ENCODE measurements at regions not wholly inside any gene's neighbourhood (a gene's known extent, or its start where the extent isn't known, plus 50 kb on each side); places are given as distances from the start of the nearest gene placed in this dataset.
"Not testable (repeated sequence)": the region's sequence is repeated elsewhere in the genome, so short reads cannot be mapped to it uniquely, and the experiment has no call there.

DNA sequence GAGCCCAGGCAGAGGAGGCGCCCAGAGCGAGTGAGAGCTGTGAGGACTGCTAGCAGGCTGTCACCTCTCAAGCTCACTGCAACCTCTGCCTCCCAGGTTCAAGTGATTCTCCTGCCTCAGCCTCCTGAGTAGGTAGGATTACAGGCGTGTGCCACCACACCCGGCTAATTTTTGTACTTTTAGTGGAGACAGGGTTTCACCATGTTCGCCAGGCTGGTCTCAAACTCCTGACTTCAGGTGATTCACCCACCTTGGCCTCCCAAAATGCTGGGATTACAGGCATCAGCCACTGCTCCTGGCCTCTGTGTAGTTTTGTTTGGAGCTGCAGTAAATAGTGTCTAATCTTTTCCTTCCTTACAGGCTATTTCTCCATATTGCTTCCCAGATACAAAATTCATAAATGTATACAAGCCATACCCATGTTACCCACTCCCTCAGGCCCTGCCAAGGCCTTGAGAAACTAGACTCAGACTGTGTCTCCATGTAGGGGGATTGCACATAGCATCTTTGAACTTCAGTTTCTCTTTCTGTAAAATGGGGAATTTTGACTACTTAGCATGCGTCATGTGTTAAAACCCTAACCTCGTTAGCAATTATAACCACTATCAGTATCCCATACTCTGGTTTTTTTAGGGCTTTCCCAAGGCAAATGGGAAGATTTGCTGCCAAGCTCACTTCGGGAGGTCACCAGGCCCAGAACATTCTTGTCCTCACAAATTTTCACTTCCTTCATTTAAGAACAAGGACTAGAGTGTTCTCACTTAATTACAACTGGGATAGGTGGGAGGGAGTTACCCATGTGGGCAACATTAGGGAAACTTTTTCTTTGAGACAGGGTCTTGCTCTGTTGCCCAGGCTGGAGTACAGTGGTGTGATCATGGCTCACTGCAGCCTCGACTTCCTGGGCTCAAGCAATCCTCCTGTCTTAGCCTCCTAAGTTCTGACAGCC is 67.3 kb upstream of the DDR1 start:
- no peaks in the 10 kb centered on the region for H3K36me3 ChIP-seq (ENCODE audit: insufficient read depth, low read length)
- H2AFZ ChIP-seq (ENCODE audit: low read depth, low read length), result no peak overlapping the region
- no peak for ATAC-seq (ENCODE audit: insufficient read depth, low read depth)
- no peak for DNase-seq
- peaks cover 7% of the 10 kb centered on the region; the same call in 1 of the 2 replicates for H3K4me1 ChIP-seq (ENCODE audit: insufficient read depth, low read length)
- H3K27ac ChIP-seq (ENCODE audit: low read length), result no peak overlapping the region
- H3K4me2 ChIP-seq (ENCODE audit: insufficient read depth, low read length), result no peak overlapping the region
- H3K9me3 ChIP-seq (ENCODE audit: insufficient read depth, low read length, severe bottlenecking), result no peaks in the 10 kb centered on the region
- no peaks in the 10 kb centered on the region for H3K27me3 ChIP-seq (ENCODE audit: insufficient read depth, low read length, poor library complexity)
- no peaks in the 10 kb centered on the region for H3K79me2 ChIP-seq (ENCODE audit: insufficient read depth, low read length)
- no peak for TF ChIP-seq EZH2 (IDR thresholded peaks at IDR 0.05; ENCODE audit: borderline replicate concordance, low read depth, low read length, severe bottlenecking)
- TF ChIP-seq, protein P1, sequence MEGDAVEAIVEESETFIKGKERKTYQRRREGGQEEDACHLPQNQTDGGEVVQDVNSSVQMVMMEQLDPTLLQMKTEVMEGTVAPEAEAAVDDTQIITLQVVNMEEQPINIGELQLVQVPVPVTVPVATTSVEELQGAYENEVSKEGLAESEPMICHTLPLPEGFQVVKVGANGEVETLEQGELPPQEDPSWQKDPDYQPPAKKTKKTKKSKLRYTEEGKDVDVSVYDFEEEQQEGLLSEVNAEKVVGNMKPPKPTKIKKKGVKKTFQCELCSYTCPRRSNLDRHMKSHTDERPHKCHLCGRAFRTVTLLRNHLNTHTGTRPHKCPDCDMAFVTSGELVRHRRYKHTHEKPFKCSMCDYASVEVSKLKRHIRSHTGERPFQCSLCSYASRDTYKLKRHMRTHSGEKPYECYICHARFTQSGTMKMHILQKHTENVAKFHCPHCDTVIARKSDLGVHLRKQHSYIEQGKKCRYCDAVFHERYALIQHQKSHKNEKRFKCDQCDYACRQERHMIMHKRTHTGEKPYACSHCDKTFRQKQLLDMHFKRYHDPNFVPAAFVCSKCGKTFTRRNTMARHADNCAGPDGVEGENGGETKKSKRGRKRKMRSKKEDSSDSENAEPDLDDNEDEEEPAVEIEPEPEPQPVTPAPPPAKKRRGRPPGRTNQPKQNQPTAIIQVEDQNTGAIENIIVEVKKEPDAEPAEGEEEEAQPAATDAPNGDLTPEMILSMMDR (IDR thresholded peaks at IDR 0.05; ENCODE audit: borderline replicate concordance, extremely low read depth, low read length, poor library complexity, severe bottlenecking), result no peak
- H4K20me1 ChIP-seq (ENCODE audit: insufficient read depth, low read length), result no peaks in the 10 kb centered on the region
- no peak overlapping the region for H3K4me3 ChIP-seq (ENCODE audit: low read depth in 1 of 2, low read length in 2 of 2)
- no peak overlapping the region for H3K9ac ChIP-seq (ENCODE audit: low read depth, low read length)

DNA sequence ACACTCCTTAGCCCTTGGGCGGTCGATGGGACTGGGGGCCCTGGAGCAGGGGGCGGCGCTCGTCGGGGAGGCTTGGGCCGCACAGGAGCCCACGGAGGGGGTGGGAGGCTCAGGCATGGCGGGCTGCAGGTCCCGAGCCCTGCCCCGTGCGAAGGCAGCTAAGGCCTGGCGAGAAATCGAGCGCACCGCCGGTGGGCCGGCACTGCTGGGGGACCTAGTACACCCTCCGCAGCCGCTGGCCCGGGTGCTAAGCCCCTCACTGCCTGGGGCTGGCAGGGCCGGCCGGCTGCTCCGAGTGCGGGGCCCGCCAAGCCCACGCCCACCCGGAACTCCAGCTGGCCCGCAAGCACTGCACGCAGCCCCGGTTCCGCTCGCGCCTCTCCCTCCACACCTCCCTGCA is 68.0 kb upstream of the DDR1 start:
- not testable (repeated sequence) for H3K27ac ChIP-seq (ENCODE audit: low read length); DNase-seq; H3K9ac ChIP-seq (ENCODE audit: low read depth, low read length); H3K9me3 ChIP-seq (ENCODE audit: insufficient read depth, low read length, severe bottlenecking); H3K79me2 ChIP-seq (ENCODE audit: insufficient read depth, low read length); H3K4me2 ChIP-seq (ENCODE audit: insufficient read depth, low read length); H3K4me1 ChIP-seq (ENCODE audit: insufficient read depth, low read length); H3K4me3 ChIP-seq (ENCODE audit: low read depth in 1 of 2, low read length in 2 of 2); H3K36me3 ChIP-seq (ENCODE audit: insufficient read depth, low read length); H4K20me1 ChIP-seq (ENCODE audit: insufficient read depth, low read length); ATAC-seq (ENCODE audit: insufficient read depth, low read depth); H3K27me3 ChIP-seq (ENCODE audit: insufficient read depth, low read length, poor library complexity); H2AFZ ChIP-seq (ENCODE audit: low read depth, low read length)

DNA sequence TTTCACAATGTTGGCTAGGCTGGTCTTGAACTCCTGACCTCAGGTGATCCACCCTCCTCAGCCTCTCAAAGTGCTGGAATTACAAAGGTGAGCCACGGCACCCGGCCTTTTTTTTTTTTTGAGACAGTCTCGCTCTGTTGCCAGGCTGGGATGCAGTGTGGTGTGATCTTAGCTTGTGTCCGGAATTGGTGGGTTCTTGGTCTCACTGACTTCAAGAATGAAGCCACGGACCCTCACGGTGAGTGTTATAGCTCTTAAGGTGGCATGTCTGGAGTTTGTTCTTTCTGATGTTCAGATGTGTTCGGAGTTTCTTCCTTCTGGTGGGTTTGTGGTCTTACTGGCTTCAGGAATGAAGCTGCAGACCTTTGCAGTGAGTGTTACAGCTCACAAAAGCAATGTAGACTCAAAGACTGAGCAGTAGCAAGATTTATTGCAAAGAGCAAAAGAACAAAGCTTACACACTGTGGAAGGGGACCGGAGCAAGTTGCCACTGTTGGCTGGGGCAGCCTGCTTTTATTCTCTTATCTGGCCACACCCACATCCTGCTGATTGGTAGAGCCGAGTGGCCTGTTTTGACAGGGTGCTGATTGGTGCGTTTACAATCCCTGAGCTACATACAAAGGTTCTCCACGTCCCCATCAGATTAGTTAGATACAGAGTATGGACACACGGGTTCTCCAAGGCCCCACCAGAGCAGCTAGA is 69.1 kb upstream of the DDR1 start:
- DNase-seq (peak; percentile 51), ATAC-seq (ENCODE audit: insufficient read depth, low read depth) (peak; percentile 31; the same call in 1 of the 3 replicates)
- not testable (repeated sequence) for H3K27ac ChIP-seq (ENCODE audit: low read length); H3K4me2 ChIP-seq (ENCODE audit: insufficient read depth, low read length); H3K4me3 ChIP-seq (ENCODE audit: low read depth in 1 of 2, low read length in 2 of 2); H3K9ac ChIP-seq (ENCODE audit: low read depth, low read length); H2AFZ ChIP-seq (ENCODE audit: low read depth, low read length); H3K4me1 ChIP-seq (ENCODE audit: insufficient read depth, low read length); H4K20me1 ChIP-seq (ENCODE audit: insufficient read depth, low read length); H3K79me2 ChIP-seq (ENCODE audit: insufficient read depth, low read length); H3K36me3 ChIP-seq (ENCODE audit: insufficient read depth, low read length); H3K9me3 ChIP-seq (ENCODE audit: insufficient read depth, low read length, severe bottlenecking); H3K27me3 ChIP-seq (ENCODE audit: insufficient read depth, low read length, poor library complexity)

DNA sequence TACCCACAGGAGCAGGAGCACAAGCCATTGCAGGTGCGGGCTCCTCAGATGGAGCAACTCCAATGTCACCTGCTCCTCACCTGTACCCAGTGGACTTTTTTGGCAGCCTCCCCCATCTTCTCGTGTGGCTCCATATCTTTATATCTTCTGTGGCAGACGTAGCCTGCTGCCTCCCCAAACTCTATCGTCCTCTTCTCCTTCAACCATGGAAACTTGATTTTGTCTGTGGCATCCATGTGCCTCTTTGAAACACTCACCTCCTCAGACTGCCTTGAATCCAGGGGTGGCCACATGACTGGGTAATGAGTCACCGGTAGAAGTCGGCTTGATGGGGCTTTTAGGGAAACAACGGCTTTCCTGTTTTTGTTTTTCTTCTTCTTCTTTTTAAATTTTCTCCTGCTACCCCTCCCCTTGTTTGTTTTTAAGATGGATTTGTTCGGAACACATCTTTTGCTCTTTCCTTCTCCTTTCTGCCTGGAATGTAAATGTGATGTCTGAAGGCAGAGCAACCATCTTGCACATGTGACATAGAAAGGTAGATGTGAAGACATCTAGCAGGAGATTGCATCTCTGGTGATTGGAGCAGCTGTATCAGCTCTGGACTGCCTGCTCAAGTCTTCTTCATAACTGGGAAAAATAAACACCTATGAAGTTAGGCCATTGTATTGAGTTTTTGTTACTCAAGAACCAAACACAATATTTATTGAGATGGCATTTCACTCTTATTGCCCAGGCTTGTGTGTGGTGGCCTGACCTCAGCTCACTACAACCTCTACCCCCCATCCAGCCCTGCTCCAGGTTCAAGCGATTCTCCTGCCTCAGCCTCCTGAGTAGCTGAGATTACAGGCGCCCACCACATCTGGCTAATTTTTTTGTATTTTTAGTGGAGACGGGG is 69.9 kb upstream of the DDR1 start:
- TF ChIP-seq, protein P1 (IDR thresholded peaks at IDR 0.05; ENCODE audit: borderline replicate concordance, extremely low read depth, low read length, poor library complexity, severe bottlenecking), result no peak
- no peak for TF ChIP-seq EZH2 (IDR thresholded peaks at IDR 0.05; ENCODE audit: borderline replicate concordance, low read depth, low read length, severe bottlenecking)
- H3K9ac ChIP-seq (ENCODE audit: low read depth, low read length), result no peak overlapping the region
- no peaks in the 10 kb centered on the region for H4K20me1 ChIP-seq (ENCODE audit: insufficient read depth, low read length)
- no peaks in the 10 kb centered on the region for H3K27me3 ChIP-seq (ENCODE audit: insufficient read depth, low read length, poor library complexity)
- H2AFZ ChIP-seq (ENCODE audit: low read depth, low read length), result no peak overlapping the region
- DNase-seq (no peak), ATAC-seq (ENCODE audit: insufficient read depth, low read depth) (peak; percentile 30; the same call in 1 of the 3 replicates)
- H3K4me1 ChIP-seq (ENCODE audit: insufficient read depth, low read length), result 0 out of 2 replicates have a peak, but pooled peaks cover 5% of the 10 kb centered on the region
- H3K9me3 ChIP-seq (ENCODE audit: insufficient read depth, low read length, severe bottlenecking), result no peaks in the 10 kb centered on the region
- H3K27ac ChIP-seq (ENCODE audit: low read length), result no peak overlapping the region
- H3K4me2 ChIP-seq (ENCODE audit: insufficient read depth, low read length), result no peak overlapping the region
- no peaks in the 10 kb centered on the region for H3K79me2 ChIP-seq (ENCODE audit: insufficient read depth, low read length)
- H3K4me3 ChIP-seq (ENCODE audit: low read depth in 1 of 2, low read length in 2 of 2), result no peak overlapping the region
- H3K36me3 ChIP-seq (ENCODE audit: insufficient read depth, low read length), result no peaks in the 10 kb centered on the region

Measured in DND-41 (cell line).